RWPE1 (cell line): ENCODE measurements at regions not wholly inside any gene's neighbourhood (a gene's known extent, or its start where the extent isn't known, plus 50 kb on each side); places are given as distances from the start of the nearest gene placed in this dataset.
"Not testable (repeated sequence)": the region's sequence is repeated elsewhere in the genome, so short reads cannot be mapped to it uniquely, and the experiment has no call there.

Source experiments
- CTCF ChIA-PET: fragments of 350-600 bp; sonication (Branson Sonifier 250); formaldehyde crosslinking; extraction: SDS; loops from one replicate; lab custom pipeline; 2021; lab: Yijun Ruan, JAX
- POLR2A ChIA-PET: fragments of 400-600 bp; formaldehyde crosslinking; extraction: SDS; loops from one replicate; lab custom pipeline; 2020; ENCODE audit warnings: antibody characterized with exemption; ENCODE audit not compliant: low non-redundant PET; lab: Yijun Ruan, JAX
- DNase-seq: peaks from one replicate; pipeline ENCODE4 v3.0.0; 2012; ENCODE audit warnings: low spot score
- H3K27ac ChIP-seq: fragments of 450-650 bp; 2 replicates; pipeline ENCODE4 v1.5.1; 2017
- CTCF ChIP-seq: fragments of 450-650 bp; conservative IDR thresholded peaks from 2 replicates; pipeline ENCODE4 v1.5.1; 2017; ENCODE audit warnings: low read depth, mild to moderate bottlenecking

GRCh38 chr1:73026114-73026513 is 743.8 kb upstream of the NEGR1 start:
- ChIA-PET POLR2A (no interaction called here), CTCF (no interaction called here)
- no peak for DNase-seq
- no peak overlapping the region for H3K27ac ChIP-seq
- TF ChIP-seq CTCF, result no peak

GRCh38 chr1:73009938-73010337 is 727.6 kb upstream of the NEGR1 start:
- no peak overlapping the region for H3K27ac ChIP-seq
- no peak for DNase-seq
- ChIA-PET POLR2A (no interaction called here), CTCF (no interaction called here)
- no peak for TF ChIP-seq CTCF

- ChIA-PET CTCF (no interaction called here), POLR2A (no interaction called here)
- no peak overlapping the region for H3K27ac ChIP-seq
- TF ChIP-seq CTCF, result no peak
- no peak for DNase-seq
Measured at GRCh38 chr1:73009311-73009710, 727.0 kb upstream of the NEGR1 start.

- ChIA-PET POLR2A (no interaction called here), CTCF (no interaction called here)
- no peak overlapping the region for H3K27ac ChIP-seq
- no peak for TF ChIP-seq CTCF
- DNase-seq, result no peak
Measured at GRCh38 chr1:72997624-72998023, 715.3 kb upstream of the NEGR1 start.

GRCh38 chr1:72997041-72997440 is 714.7 kb upstream of the NEGR1 start:
- POLR2A ChIA-PET, result no interaction called here
- CTCF ChIA-PET, result interaction anchor here (0.5 kb wide), 1 partner anchor 191 kb away, joined by 3 read pairs; no protein-coding TSS in a partner anchor
- no peak overlapping the region for H3K27ac ChIP-seq
- no peak for DNase-seq
- no peak for TF ChIP-seq CTCF

- CTCF ChIA-PET, DNase-seq, H3K27ac ChIP-seq, POLR2A ChIA-PET: not testable (repeated sequence)
Measured at GRCh38 chr1:72987871-72988270, 705.5 kb upstream of the NEGR1 start.

GRCh38 chr1:72986591-72987290 is 704.4 kb upstream of the NEGR1 start:
- H3K27ac ChIP-seq, result no peak overlapping the region
- ChIA-PET POLR2A (no interaction called here), CTCF (no interaction called here)
- no peak for TF ChIP-seq CTCF
- DNase-seq, result no peak

GRCh38 chr1:72985024-72985423 is 702.7 kb upstream of the NEGR1 start:
- DNase-seq, H3K27ac ChIP-seq, POLR2A ChIA-PET, CTCF ChIA-PET: not testable (repeated sequence)

GRCh38 chr1:72983011-72983410 is 700.7 kb upstream of the NEGR1 start:
- CTCF ChIA-PET, H3K27ac ChIP-seq, POLR2A ChIA-PET, DNase-seq: not testable (repeated sequence)
